HFF-Myc (cell line): ENCODE measurements at regions not wholly inside any gene's neighbourhood (a gene's known extent, or its start where the extent isn't known, plus 50 kb on each side); places are given as distances from the start of the nearest gene placed in this dataset.
"Not testable (repeated sequence)": the region's sequence is repeated elsewhere in the genome, so short reads cannot be mapped to it uniquely, and the experiment has no call there.

Experiments used
- DNase-seq: peaks from one replicate; pipeline ENCODE4 v3.0.0-alpha.2; 2011; ENCODE audit warnings: low read depth; ENCODE audit errors: extremely low read depth
- H3K4me3 ChIP-seq: replicated peaks from 2 replicates; pipeline ENCODE4 v1.5.1; 2011; ENCODE audit warnings: low read depth, mild to moderate bottlenecking, control low read depth, low read length
- CTCF ChIP-seq: IDR thresholded peaks from 2 replicates; pipeline ENCODE4 v1.5.1; 2012; ENCODE audit warnings: mild to moderate bottlenecking, low read depth, low read length, control low read depth; ENCODE audit errors: missing control alignments

- H3K4me3 ChIP-seq, result no peak overlapping the region
- no peak for DNase-seq
- no peak for TF ChIP-seq CTCF
Measured at GRCh38 chr4:10784621-10785020, 100.1 kb upstream of the CLNK start.

- H3K4me3 ChIP-seq, result no peak overlapping the region
- peak; percentile 10 for DNase-seq
Measured at GRCh38 chr4:10783351-10783750, 98.8 kb upstream of the CLNK start.

GRCh38 chr4:10781805-10782204, 97.2 kb upstream of the CLNK start:
- H3K4me3 ChIP-seq, result no peak overlapping the region
- no peak for DNase-seq
- no peak for TF ChIP-seq CTCF

More at GRCh38 chr4:10783351-10783750, 98.8 kb upstream of the CLNK start:
- no peak for TF ChIP-seq CTCF

GRCh38 chr4:10780803-10781202, 96.2 kb upstream of the CLNK start:
- H3K4me3 ChIP-seq, DNase-seq: not testable (repeated sequence)

GRCh38 chr4:10775132-10775531, 90.6 kb upstream of the CLNK start:
- not testable (repeated sequence) for DNase-seq, H3K4me3 ChIP-seq

- no peak for TF ChIP-seq CTCF
- DNase-seq, result no peak
- no peak overlapping the region for H3K4me3 ChIP-seq
Measured at GRCh38 chr4:10773656-10774055, 89.1 kb upstream of the CLNK start.

GRCh38 chr4:10773010-10773409, 88.4 kb upstream of the CLNK start:
- DNase-seq, result no peak

More at GRCh38 chr4:10773010-10773409, 88.4 kb upstream of the CLNK start:
- no peak for TF ChIP-seq CTCF
- no peak overlapping the region for H3K4me3 ChIP-seq
